HG03354 (cell line): ENCODE measurements at regions not wholly inside any gene's neighbourhood (a gene's known extent, or its start where the extent isn't known, plus 50 kb on each side); places are given as distances from the start of the nearest gene placed in this dataset.

Experiments used
- ATAC-seq: cut with Tn5 transposase; IDR thresholded peaks from one replicate; pipeline ENCODE4 v1.9.1; 2021; ENCODE audit warnings: mild to moderate bottlenecking; ENCODE audit not compliant: unreplicated experiment, poor library complexity, severe bottlenecking

DNA sequence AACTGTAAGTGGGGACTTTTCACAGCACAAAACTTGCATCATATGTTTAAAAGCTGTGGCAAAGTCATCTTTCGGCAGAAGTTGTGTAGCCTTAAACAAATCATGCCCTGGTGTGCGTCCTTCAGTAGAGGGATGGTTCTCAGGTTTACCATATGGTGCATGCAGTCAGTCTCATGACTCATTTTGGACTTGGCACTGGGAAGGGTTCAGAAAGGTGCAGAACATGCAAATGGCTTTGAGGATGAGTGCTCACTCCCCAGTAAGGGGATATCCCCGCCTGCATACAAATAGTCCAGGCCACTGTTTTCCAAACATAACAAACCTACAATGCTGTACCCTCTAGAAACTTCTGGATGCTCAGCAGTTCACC lies 260.3 kb downstream of the NDUFS4 start:
- peak; percentile 91 for ATAC-seq

DNA sequence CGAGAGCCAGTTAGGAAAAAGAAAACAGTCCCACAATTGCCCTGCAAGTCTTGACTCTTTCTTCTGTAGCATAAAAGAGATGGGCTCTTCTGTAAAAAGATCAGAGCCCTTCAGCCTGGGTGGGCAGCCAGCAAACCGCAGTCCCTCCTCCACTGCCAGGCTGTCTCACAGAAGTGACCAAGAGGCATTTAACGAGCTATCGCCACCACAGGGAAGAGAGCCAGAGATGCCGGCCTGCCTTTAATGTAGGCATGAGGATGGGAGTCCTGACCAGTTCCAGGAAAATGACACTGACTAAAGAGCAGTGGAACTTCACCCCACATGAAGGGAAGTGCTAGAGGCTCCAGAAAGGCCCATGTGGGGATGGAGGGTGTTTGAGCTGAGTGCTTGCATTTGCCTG lies 264.6 kb downstream of the NDUFS4 start:
- no peak for ATAC-seq

DNA sequence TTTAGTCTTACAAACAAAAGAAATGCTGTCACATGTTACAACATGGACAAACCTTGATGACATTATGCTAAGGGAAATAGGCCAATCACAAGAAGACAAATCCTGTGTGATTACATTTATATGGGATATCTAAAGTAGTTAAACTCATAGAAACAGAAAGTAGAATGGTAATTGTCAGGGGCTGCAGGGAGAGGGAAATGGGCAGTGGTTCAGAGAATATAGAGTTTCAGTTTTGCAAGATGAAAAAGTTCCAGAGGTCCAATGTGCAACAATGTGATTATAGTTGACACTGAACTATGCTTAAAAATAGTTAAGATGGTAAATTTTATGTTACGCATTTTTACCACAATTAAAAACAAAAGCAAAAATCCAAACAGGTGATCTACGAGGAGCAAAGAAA lies 265.5 kb downstream of the NDUFS4 start:
- no peak for ATAC-seq

DNA sequence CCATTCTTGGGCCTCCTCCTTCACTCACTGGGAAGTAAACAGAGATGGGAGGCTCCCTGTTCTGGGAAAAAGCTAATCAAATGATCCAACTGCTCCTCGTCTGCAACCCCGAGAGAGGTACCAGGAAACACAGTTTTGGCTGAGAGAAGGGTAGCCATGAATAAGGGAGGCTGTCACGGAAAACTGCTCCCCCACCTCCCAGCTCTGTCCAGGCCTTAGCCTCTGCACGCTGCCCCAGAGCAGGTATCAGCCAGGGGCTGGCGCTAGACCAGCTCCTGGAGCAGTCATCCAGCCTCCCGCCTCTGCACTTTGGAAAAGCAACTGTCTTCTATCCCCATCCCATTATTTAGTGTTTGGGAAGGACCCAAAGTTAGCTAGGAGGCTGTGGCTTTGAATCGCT lies 266.1 kb downstream of the NDUFS4 start:
- ATAC-seq: no peak

DNA sequence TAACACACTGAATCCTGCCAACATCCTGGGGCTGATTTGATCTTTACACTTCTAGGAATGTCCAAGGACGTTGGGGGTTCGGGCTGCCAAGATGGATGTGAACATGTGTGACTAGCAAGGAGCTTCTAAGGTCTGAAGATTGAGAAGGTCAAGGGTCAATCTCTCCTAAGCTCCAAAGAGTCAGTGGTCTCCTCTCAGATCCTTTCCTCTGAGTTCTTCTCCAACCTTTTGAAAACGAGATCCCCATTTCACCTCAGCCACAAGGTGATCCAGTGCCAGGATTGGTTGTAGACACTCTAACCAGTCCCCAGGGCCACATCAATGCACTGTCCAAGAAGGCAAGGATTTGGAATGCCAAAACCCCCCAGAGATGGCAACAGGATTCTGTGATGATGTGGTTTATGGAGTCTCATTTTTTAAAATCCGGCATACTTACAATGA lies 266.8 kb downstream of the NDUFS4 start:
- ATAC-seq: no peak

DNA sequence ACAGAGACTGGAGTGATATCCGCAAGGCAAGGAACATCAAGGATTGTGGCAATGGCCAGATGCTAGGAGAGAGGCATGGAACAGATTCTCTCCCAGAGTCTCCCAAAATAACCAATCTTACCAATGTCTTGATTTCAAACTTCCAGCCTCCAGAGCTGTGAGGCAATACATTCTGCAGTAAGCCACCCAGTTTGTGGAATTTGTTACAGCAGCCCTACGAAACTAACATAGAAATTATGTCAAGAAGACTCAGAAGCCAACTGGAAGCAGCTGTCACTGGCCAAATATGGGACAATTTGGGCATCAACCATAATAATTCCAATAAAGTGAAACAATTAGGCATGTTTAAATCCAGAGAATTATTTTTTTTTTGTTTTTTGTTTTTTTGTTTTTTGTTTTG lies 271.1 kb downstream of the NDUFS4 start:
- no peak for ATAC-seq
